MM.1S (cell line): ENCODE measurements at regions not wholly inside any gene's neighbourhood (a gene's known extent, or its start where the extent isn't known, plus 50 kb on each side); places are given as distances from the start of the nearest gene placed in this dataset.
"Not testable (repeated sequence)": the region's sequence is repeated elsewhere in the genome, so short reads cannot be mapped to it uniquely, and the experiment has no call there.

Source experiments
- DNase-seq: peaks from one replicate; pipeline ENCODE4 v3.0.0-alpha.2; 2015
- H2AFZ ChIP-seq: fragments of 300-600 bp; sonication (generic); 2 replicates; pipeline ENCODE4 v1.6.0; 2016; ENCODE audit warnings: antibody characterized with exemption, low read length
- H3F3A ChIP-seq: fragments of 300-600 bp; sonication (generic); 2 replicates; pipeline ENCODE4 v1.6.1; 2016; ENCODE audit warnings: mild to moderate bottlenecking, antibody characterized with exemption, low read length, moderate library complexity, mixed read lengths; ENCODE audit not compliant: insufficient read depth
- H3K27ac ChIP-seq: fragments of 300-600 bp; sonication (generic); 2 replicates; pipeline ENCODE4 v1.5.1; 2016; ENCODE audit warnings: mild to moderate bottlenecking, low read length
- H3K27me3 ChIP-seq: fragments of 300-600 bp; sonication (generic); replicated peaks from 2 replicates; pipeline ENCODE4 v1.6.0; 2016; ENCODE audit warnings: low read length; ENCODE audit not compliant: insufficient read depth
- H3K36me3 ChIP-seq: fragments of 300-600 bp; sonication (generic); replicated peaks from 2 replicates; pipeline ENCODE4 v1.6.1; 2016; ENCODE audit warnings: mild to moderate bottlenecking, low read length, mixed read lengths; ENCODE audit not compliant: insufficient read depth
- H3K4me1 ChIP-seq: fragments of 300-600 bp; sonication (generic); 2 replicates; pipeline ENCODE4 v1.6.1; 2016; ENCODE audit warnings: low read length, mixed read lengths
- H3K4me2 ChIP-seq: fragments of 300-600 bp; sonication (generic); 2 replicates; pipeline ENCODE4 v1.6.0; 2016; ENCODE audit warnings: low read depth, low read length
- H3K4me3 ChIP-seq: fragments of 300-600 bp; sonication (generic); 2 replicates; pipeline ENCODE4 v1.5.1; 2016; ENCODE audit warnings: low read length, mixed read lengths
- H3K79me2 ChIP-seq: fragments of 300-600 bp; sonication (generic); 2 replicates; pipeline ENCODE4 v1.6.1; 2016; ENCODE audit warnings: mixed run types, low read length, mixed read lengths
- H3K9ac ChIP-seq: fragments of 300-600 bp; sonication (generic); 2 replicates; pipeline ENCODE4 v1.6.1; 2016; ENCODE audit warnings: low read length, mixed read lengths
- H3K9me2 ChIP-seq: fragments of 300-600 bp; sonication (generic); replicated peaks from 2 replicates; pipeline ENCODE4 v1.6.1; 2016; ENCODE audit warnings: mild to moderate bottlenecking, low read length, mixed read lengths; ENCODE audit not compliant: insufficient read depth
- H3K9me3 ChIP-seq: fragments of 300-600 bp; sonication (generic); replicated peaks from 2 replicates; pipeline ENCODE4 v1.6.1; 2016; ENCODE audit warnings: mild to moderate bottlenecking, low read length, mixed read lengths; ENCODE audit not compliant: insufficient read depth
- H4K20me1 ChIP-seq: fragments of 300-600 bp; sonication (generic); 2 replicates; pipeline ENCODE4 v1.6.1; 2016; ENCODE audit warnings: mild to moderate bottlenecking, low read length, moderate library complexity, mixed read lengths; ENCODE audit not compliant: insufficient read depth
- CTCF ChIP-seq: fragments of 300-600 bp; sonication (generic); IDR thresholded peaks from 2 replicates; pipeline ENCODE4 v1.5.1; 2016; ENCODE audit warnings: antibody characterized with exemption, low read length, mixed read lengths
- EZH2 ChIP-seq: fragments of 300-600 bp; sonication (generic); optimal IDR thresholded peaks from 2 replicates; pipeline ENCODE3; 2017; ENCODE audit warnings: low read depth, mild to moderate bottlenecking, antibody characterized with exemption, low read length, mixed read lengths
- EZH2phosphoT487 ChIP-seq: fragments of 300-600 bp; sonication (generic); IDR thresholded peaks from 2 replicates; pipeline ENCODE4 v1.6.1; 2018; ENCODE audit warnings: antibody characterized with exemption, low read length

- H3K27ac ChIP-seq: no peak overlapping the region
- H3K4me3 ChIP-seq: no peak overlapping the region
- peaks cover 25% of the 10 kb centered on the region for H3K4me1 ChIP-seq
- H3K27me3 ChIP-seq: no peaks in the 10 kb centered on the region
- H3K4me2 ChIP-seq: peak overlapping the region; percentile 18; the same call in 1 of the 2 replicates
- no peaks in the 10 kb centered on the region for H4K20me1 ChIP-seq
- DNase-seq: no peak
- H3K9me2 ChIP-seq: no peaks in the 10 kb centered on the region
- H2AFZ ChIP-seq: no peak overlapping the region
- no peaks in the 10 kb centered on the region for H3K79me2 ChIP-seq
- H3K9ac ChIP-seq: no peak overlapping the region
- H3K36me3 ChIP-seq: no peaks in the 10 kb centered on the region
- H3K9me3 ChIP-seq: no peaks in the 10 kb centered on the region
- H3F3A ChIP-seq: no peaks in the 10 kb centered on the region
- no peak for TF ChIP-seq EZH2phosphoT487
- no peak for TF ChIP-seq EZH2
- TF ChIP-seq CTCF: no peak
These were observed 188.7 kb upstream of the RAI14 start for GRCh38 chr5:34467436-34467835.

- not testable (repeated sequence) for H3K9ac ChIP-seq, H3K27me3 ChIP-seq, H3K9me2 ChIP-seq, H3K79me2 ChIP-seq, H2AFZ ChIP-seq, H4K20me1 ChIP-seq, H3F3A ChIP-seq, H3K36me3 ChIP-seq, H3K9me3 ChIP-seq, H3K4me3 ChIP-seq, H3K27ac ChIP-seq
- peak overlapping the region; percentile 18; the same call in 1 of the 2 replicates for H3K4me2 ChIP-seq
- peak; percentile 68 for DNase-seq
- peaks cover 25% of the 10 kb centered on the region for H3K4me1 ChIP-seq
These were observed 188.1 kb upstream of the RAI14 start for GRCh38 chr5:34467984-34468383.

- Histone ChIP-seq H3K9me2 (no peaks in the 10 kb centered on the region), H3K27ac (no peak overlapping the region), H3K9ac (no peak overlapping the region), H3F3A (no peaks in the 10 kb centered on the region), H3K4me1 (peaks cover 21% of the 10 kb centered on the region), H3K36me3 (no peaks in the 10 kb centered on the region), H3K27me3 (no peaks in the 10 kb centered on the region), H3K79me2 (no peaks in the 10 kb centered on the region), H3K4me2 (no peak overlapping the region), H4K20me1 (no peaks in the 10 kb centered on the region), H2AFZ (no peak overlapping the region), H3K4me3 (no peak overlapping the region), H3K9me3 (no peaks in the 10 kb centered on the region)
- no peak for DNase-seq
- no peak for TF ChIP-seq EZH2
- no peak for TF ChIP-seq CTCF
- TF ChIP-seq EZH2phosphoT487: no peak
These were observed 186.2 kb upstream of the RAI14 start for GRCh38 chr5:34469971-34470370.

GRCh38 chr5:34474573-34475021, 181.5 kb upstream of the RAI14 start:
- Histone ChIP-seq H2AFZ (no peak overlapping the region; the same call in 1 of the 2 replicates), H3K27me3 (no peaks in the 10 kb centered on the region), H3F3A (no peaks in the 10 kb centered on the region), H3K9ac (no peak overlapping the region), H3K79me2 (no peaks in the 10 kb centered on the region), H3K4me3 (no peak overlapping the region), H3K9me2 (no peaks in the 10 kb centered on the region), H4K20me1 (no peaks in the 10 kb centered on the region), H3K4me1 (no peaks in the 10 kb centered on the region), H3K27ac (no peak overlapping the region), H3K36me3 (no peaks in the 10 kb centered on the region), H3K4me2 (no peak overlapping the region), H3K9me3 (no peaks in the 10 kb centered on the region)
- TF ChIP-seq EZH2 (no peak), CTCF (peak; percentile 95), EZH2phosphoT487 (no peak)
- DNase-seq: peak; percentile 52
